ENCODE measurements at regions not wholly inside any gene's neighbourhood (a gene's known extent, or its start where the extent isn't known, plus 50 kb on each side); places are given as distances from the start of the nearest gene placed in this dataset.
"Not testable (repeated sequence)": the region's sequence is repeated elsewhere in the genome, so short reads cannot be mapped to it uniquely, and the experiment has no call there.

GRCh38 chr1:173344034-173344743, 132.9 kb upstream of the PRDX6 start:
- DNase-seq, result no peak

GRCh38 chr1:173347282-173347818, 129.8 kb upstream of the PRDX6 start:
- DNase-seq, result no peak

- not testable (repeated sequence) for DNase-seq
Measured at GRCh38 chr1:173352635-173353034, 124.5 kb upstream of the PRDX6 start.

GRCh38 chr1:173353350-173353749, 123.8 kb upstream of the PRDX6 start:
- no peak for DNase-seq

- no peak for DNase-seq
Measured at GRCh38 chr1:173354937-173355280, 122.2 kb upstream of the PRDX6 start.

GRCh38 chr1:173355281-173356031, 121.7 kb upstream of the PRDX6 start:
- no peak for DNase-seq

GRCh38 chr1:173356191-173356762, 120.9 kb upstream of the PRDX6 start:
- DNase-seq, result no peak

GRCh38 chr1:173360487-173361063, 116.6 kb upstream of the PRDX6 start:
- no peak for DNase-seq

GRCh38 chr1:173362543-173362942, 114.6 kb upstream of the PRDX6 start:
- DNase-seq, result no peak

- no peak for DNase-seq
Measured at GRCh38 chr1:173364827-173365226, 112.3 kb upstream of the PRDX6 start.

GRCh38 chr1:173365341-173365740, 111.8 kb upstream of the PRDX6 start:
- DNase-seq, result no peak

GRCh38 chr1:173367136-173367535, 110.0 kb upstream of the PRDX6 start:
- no peak for DNase-seq

GRCh38 chr1:173370586-173370985, 106.5 kb upstream of the PRDX6 start:
- not testable (repeated sequence) for DNase-seq

GRCh38 chr1:173376065-173376464, 101.1 kb upstream of the PRDX6 start:
- not testable (repeated sequence) for DNase-seq

GRCh38 chr1:173377266-173377665, 99.9 kb upstream of the PRDX6 start:
- no peak for DNase-seq

- DNase-seq, result no peak
Measured at GRCh38 chr1:173383351-173383750, 93.8 kb upstream of the PRDX6 start.

- DNase-seq, result no peak
Measured at GRCh38 chr1:173388352-173388751, 88.8 kb upstream of the PRDX6 start.

GRCh38 chr1:173392895-173393658, 84.1 kb upstream of the PRDX6 start:
- DNase-seq, result no peak

GRCh38 chr1:173393659-173394000, 83.5 kb upstream of the PRDX6 start:
- DNase-seq, result no peak

- not testable (repeated sequence) for DNase-seq
Measured at GRCh38 chr1:173394813-173395212, 82.3 kb upstream of the PRDX6 start.

GRCh38 chr1:173395762-173396161, 81.4 kb upstream of the PRDX6 start:
- DNase-seq, result no peak

GRCh38 chr1:173400387-173400995, 76.6 kb upstream of the PRDX6 start:
- DNase-seq, result no peak

Measured in activated CD4-positive, alpha-beta T cell treated with anti-CD3 and anti-CD28 coated beads, Interleukin-2, amount 50 U/mL, for 4 hours (primary cell).